ENCODE measurements at regions not wholly inside any gene's neighbourhood (a gene's known extent, or its start where the extent isn't known, plus 50 kb on each side); places are given as distances from the start of the nearest gene placed in this dataset.

- TF ChIP-seq, protein P1, sequence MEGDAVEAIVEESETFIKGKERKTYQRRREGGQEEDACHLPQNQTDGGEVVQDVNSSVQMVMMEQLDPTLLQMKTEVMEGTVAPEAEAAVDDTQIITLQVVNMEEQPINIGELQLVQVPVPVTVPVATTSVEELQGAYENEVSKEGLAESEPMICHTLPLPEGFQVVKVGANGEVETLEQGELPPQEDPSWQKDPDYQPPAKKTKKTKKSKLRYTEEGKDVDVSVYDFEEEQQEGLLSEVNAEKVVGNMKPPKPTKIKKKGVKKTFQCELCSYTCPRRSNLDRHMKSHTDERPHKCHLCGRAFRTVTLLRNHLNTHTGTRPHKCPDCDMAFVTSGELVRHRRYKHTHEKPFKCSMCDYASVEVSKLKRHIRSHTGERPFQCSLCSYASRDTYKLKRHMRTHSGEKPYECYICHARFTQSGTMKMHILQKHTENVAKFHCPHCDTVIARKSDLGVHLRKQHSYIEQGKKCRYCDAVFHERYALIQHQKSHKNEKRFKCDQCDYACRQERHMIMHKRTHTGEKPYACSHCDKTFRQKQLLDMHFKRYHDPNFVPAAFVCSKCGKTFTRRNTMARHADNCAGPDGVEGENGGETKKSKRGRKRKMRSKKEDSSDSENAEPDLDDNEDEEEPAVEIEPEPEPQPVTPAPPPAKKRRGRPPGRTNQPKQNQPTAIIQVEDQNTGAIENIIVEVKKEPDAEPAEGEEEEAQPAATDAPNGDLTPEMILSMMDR (conservative IDR thresholded peaks at IDR 0.05; ENCODE audit: low read depth, low read length) = no peak
- TF ChIP-seq RFX5 (IDR thresholded peaks at IDR 0.05; ENCODE audit: low read depth, low read length) = no peak
- no peak for TF ChIP-seq CHD1 (IDR thresholded peaks at IDR 0.05; ENCODE audit: low read depth, low read length)
- no peak for TF ChIP-seq USF2 (IDR thresholded peaks at IDR 0.05; ENCODE audit: low read depth, low read length)
- no peak for TF ChIP-seq BHLHE40 (IDR thresholded peaks at IDR 0.05; ENCODE audit: low read depth, low read length)
- TF ChIP-seq POLR2A (IDR thresholded peaks at IDR 0.05; ENCODE audit: low read depth, low read length) = no peak
- TF ChIP-seq FOS (IDR thresholded peaks at IDR 0.05; ENCODE audit: low read depth, low read length) = no peak
- no peak for TF ChIP-seq MAFK (IDR thresholded peaks at IDR 0.05; ENCODE audit: low read depth, low read length)
- no peak for TF ChIP-seq MAZ (IDR thresholded peaks at IDR 0.05; ENCODE audit: borderline replicate concordance, low read depth, low read length)
- TF ChIP-seq RCOR1 (IDR thresholded peaks at IDR 0.05; ENCODE audit: insufficient replicate concordance, low read length) = no peak
- TF ChIP-seq RAD21 (IDR thresholded peaks at IDR 0.05; ENCODE audit: low read length) = no peak
- TF ChIP-seq CEBPB (IDR thresholded peaks at IDR 0.05; ENCODE audit: low read depth, low read length) = no peak
- TF ChIP-seq, protein P2, sequence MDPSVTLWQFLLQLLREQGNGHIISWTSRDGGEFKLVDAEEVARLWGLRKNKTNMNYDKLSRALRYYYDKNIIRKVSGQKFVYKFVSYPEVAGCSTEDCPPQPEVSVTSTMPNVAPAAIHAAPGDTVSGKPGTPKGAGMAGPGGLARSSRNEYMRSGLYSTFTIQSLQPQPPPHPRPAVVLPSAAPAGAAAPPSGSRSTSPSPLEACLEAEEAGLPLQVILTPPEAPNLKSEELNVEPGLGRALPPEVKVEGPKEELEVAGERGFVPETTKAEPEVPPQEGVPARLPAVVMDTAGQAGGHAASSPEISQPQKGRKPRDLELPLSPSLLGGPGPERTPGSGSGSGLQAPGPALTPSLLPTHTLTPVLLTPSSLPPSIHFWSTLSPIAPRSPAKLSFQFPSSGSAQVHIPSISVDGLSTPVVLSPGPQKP (IDR thresholded peaks at IDR 0.05; ENCODE audit: borderline replicate concordance, low read depth, low read length) = no peak
- no peak for TF ChIP-seq MXI1 (IDR thresholded peaks at IDR 0.05; ENCODE audit: borderline replicate concordance, low read depth, low read length)
Measured at GRCh38 chr14:97975962-97976361, 1178.8 kb downstream of the VRK1 start.

Data from IMR-90 (cell line).